GM18508 (cell line): ENCODE measurements at regions not wholly inside any gene's neighbourhood (a gene's known extent, or its start where the extent isn't known, plus 50 kb on each side); places are given as distances from the start of the nearest gene placed in this dataset.
"Not testable (repeated sequence)": the region's sequence is repeated elsewhere in the genome, so short reads cannot be mapped to it uniquely, and the experiment has no call there.

Experiments used
- ATAC-seq: cut with Tn5 transposase; IDR thresholded peaks from one replicate; pipeline ENCODE4 v1.9.1; 2021; ENCODE audit warnings: moderate number of reproducible peaks; ENCODE audit not compliant: insufficient read depth, unreplicated experiment

GRCh38 chr3:117811786-117812185 lies 1102.2 kb downstream of the TUSC7 start:
- ATAC-seq = no peak

GRCh38 chr3:117814975-117815374 lies 1105.4 kb downstream of the TUSC7 start:
- ATAC-seq = no peak

DNA sequence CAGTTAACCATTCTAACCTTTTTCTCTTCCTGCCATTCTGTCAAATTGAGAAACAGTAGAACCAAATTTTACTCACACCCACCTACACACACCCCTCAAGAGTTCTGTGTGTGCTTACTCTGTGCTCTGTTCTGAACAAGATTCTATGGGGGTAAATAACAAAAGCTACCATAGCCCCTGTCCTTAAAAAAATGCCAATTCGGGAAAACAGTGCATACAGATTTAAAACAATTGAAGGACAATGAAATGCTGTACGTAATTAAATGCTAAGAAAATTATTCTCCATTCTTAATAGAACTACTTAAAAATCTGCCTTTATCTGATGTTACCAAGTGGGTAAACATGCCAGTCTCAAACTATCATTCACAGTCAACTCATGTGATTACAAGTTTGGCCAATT lies 1107.5 kb downstream of the TUSC7 start:
- ATAC-seq = no peak

DNA sequence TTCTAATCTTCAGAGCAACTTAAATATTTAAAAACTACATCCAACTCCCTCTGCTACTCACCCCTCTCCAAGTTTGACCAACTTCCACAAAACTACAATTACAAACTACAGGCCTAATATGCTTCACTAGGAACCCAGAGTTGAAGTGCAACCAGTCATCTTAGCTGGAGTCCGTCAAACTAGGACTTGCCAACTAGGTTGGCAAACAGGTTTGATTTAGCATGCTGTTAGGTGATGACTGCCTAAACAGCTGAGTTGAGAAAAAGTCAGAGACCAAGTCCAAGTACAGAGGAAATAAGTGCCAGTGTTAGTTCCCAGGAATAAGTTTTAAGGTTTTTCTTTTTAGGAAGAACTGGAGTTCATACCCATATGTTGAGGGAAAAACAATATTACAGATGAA lies 1109.0 kb downstream of the TUSC7 start:
- no peak for ATAC-seq

DNA sequence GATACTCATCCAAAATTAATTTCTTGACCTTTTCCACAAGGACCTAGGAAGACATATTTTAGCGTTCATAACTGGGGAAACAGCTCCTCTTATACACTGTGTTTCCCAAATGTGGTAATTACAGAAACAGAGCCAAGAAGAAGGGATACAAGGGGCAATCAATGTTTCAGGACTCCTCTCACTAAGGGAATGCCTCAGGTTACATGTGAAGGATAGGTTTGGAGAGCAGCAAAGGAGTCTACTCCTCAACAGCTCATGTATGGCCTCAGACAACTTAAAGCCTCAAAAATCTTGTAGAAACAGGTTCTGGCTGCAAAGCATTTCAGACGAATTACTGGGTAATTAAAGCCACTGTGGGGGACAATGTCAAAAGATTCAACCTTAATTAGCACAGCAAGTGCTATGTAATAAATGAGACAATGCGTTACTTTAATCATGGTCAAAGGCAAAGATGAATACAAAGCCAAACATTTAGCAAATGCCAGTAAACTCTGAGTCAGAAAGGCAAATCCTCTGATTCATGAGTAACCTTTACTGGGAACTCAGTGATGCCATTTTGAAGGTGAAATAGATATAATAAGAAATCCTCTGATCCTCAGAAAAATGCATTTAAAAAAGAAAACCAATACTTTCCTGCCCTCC lies 1111.2 kb downstream of the TUSC7 start:
- no peak for ATAC-seq

DNA sequence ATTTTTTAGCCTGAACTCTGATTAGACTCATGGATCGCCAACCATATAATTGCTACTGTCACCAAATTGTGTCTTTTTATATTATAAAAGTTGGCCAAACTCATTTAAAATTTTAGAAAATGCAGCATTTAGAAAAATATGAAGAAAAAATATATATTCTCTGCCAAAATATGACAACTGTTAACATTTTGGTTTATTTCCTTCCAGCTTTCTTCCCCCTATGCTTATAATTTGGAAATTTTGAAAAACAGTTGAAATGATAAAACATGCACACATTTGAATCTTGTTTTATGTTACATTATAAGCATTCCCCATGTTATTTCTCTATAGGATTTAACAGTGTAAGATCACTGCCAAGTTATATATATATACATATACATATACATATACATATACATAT lies 1112.8 kb downstream of the TUSC7 start:
- no peak for ATAC-seq

GRCh38 chr3:117836296-117836695 lies 1126.7 kb downstream of the TUSC7 start:
- no peak for ATAC-seq

DNA sequence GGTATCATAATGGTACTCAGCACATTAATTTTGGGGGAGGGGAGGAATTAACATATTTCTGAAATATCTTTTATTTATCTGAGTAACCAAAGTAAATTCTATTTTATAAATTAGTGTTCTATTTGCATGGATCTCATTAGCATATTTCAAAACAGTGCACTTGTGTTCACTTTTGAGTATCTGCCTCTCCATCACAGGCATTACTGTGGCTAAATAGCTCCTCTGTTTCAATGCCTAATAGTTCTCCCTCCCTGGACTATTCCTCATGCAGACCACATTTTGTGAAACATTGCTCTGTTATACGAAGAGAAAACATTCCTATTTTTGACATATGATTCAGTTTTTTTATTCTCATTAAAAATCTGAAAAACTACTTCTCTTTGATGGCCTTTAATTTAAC lies 1127.8 kb downstream of the TUSC7 start:
- no peak for ATAC-seq

- no peak for ATAC-seq
Measured at GRCh38 chr3:117842086-117842485, 1132.5 kb downstream of the TUSC7 start.

- no peak for ATAC-seq
Measured at GRCh38 chr3:117843356-117843755, 1133.8 kb downstream of the TUSC7 start.

- ATAC-seq = no peak
Measured at GRCh38 chr3:117844676-117845075, 1135.1 kb downstream of the TUSC7 start.

- no peak for ATAC-seq
Measured at GRCh38 chr3:117846238-117846637, 1136.7 kb downstream of the TUSC7 start.

GRCh38 chr3:117848606-117849005 lies 1139.0 kb downstream of the TUSC7 start:
- no peak for ATAC-seq

DNA sequence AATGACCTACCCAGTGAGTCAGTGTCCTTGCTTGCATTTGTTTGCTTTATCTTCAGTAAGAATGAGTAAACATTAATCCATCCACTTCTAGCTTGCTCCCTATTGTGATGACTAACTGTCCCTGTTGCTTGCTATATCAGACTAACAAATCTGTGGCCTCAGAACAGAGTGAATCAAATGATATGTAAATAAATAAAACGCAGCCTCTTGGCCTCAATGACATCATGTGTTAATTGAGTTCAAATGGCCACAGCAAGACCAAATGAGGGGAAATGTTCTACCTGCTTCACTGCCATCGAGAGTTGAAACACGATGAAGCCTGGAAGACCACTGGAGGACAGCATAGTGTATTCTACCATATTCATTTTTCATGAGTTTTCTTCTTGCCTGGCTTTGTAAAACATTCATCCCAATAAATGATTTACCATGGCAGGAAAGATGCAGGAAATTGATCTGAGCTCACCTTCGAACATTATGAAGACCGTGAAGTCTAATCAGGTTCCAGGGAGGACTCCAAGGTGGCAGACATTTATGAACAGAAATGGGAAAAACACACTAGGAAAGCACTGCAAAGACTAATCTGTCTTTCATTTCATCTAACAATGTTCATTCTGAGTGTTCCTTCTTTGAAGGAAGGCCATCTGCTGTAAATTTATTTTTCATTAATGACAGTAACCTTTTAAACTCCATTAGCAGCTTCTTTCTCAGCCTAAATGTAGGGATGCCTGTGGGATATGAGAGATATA lies 1144.5 kb downstream of the TUSC7 start:
- no peak for ATAC-seq

GRCh38 chr3:117856354-117856753 lies 1146.8 kb downstream of the TUSC7 start:
- no peak for ATAC-seq

DNA sequence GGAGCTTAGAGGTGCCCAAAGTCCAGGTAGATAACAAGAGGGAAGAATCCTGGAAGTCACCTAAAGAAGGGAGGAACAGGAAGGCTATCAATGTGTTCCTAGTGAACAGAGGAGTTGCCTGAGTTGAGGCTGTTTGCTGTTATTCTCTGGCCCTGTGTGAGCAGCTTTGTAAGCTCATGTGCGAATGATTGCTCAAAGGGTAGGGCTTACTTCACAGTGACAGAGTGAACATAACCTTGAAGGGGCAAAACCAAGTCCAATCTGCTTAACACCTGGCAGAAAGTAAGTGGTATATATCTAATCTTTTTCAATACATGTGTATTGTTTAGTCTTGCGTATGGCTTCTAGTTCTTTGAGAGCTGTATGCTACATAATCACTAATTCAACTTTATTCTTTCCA lies 1153.6 kb downstream of the TUSC7 start:
- no peak for ATAC-seq

- ATAC-seq = no peak
Measured at GRCh38 chr3:117865338-117865737, 1155.8 kb downstream of the TUSC7 start.

DNA sequence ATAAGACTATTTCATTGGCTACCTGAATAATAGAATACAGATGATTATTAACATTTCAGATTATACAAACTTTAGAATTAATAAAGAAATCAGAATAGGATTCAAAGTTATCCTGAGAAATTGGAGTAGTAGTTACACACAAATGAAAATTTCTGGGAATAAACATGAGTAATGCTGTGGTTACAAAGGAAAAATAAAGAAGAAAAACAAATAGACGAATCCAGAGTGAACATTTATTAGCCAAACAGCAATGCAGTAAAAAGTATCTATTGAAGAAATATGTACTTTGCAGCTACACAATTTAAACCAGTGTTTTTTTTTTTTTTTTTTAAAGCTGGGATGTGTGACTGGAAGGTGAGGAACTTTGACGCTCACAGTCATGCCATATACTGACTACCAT lies 1159.2 kb downstream of the TUSC7 start:
- ATAC-seq = no peak

GRCh38 chr3:117871934-117872333 lies 1162.4 kb downstream of the TUSC7 start:
- no peak for ATAC-seq

GRCh38 chr3:117872594-117873248 lies 1161.9 kb downstream of the IGSF11 start:
- ATAC-seq = not testable (repeated sequence)

DNA sequence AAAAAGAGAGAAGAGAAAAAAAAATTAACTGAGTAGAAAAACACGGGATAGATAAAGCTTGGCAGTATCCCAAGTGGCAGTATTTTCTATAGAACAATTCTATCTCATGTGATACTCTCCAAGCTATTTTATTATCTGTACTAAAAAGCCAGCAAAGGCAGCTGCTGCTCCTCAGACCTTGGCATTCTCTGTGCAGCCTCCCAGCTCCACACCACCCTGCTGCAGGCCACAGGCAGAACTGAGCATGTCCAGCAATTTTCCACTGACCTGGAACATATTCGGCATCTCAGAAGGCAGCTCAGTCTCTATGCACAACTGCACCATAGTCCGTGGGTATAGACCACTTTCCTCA lies 1161.4 kb downstream of the IGSF11 start:
- ATAC-seq = no peak
